ENCODE measurements at regions not wholly inside any gene's neighbourhood (a gene's known extent, or its start where the extent isn't known, plus 50 kb on each side); places are given as distances from the start of the nearest gene placed in this dataset.
"Not testable (repeated sequence)": the region's sequence is repeated elsewhere in the genome, so short reads cannot be mapped to it uniquely, and the experiment has no call there.

DNA sequence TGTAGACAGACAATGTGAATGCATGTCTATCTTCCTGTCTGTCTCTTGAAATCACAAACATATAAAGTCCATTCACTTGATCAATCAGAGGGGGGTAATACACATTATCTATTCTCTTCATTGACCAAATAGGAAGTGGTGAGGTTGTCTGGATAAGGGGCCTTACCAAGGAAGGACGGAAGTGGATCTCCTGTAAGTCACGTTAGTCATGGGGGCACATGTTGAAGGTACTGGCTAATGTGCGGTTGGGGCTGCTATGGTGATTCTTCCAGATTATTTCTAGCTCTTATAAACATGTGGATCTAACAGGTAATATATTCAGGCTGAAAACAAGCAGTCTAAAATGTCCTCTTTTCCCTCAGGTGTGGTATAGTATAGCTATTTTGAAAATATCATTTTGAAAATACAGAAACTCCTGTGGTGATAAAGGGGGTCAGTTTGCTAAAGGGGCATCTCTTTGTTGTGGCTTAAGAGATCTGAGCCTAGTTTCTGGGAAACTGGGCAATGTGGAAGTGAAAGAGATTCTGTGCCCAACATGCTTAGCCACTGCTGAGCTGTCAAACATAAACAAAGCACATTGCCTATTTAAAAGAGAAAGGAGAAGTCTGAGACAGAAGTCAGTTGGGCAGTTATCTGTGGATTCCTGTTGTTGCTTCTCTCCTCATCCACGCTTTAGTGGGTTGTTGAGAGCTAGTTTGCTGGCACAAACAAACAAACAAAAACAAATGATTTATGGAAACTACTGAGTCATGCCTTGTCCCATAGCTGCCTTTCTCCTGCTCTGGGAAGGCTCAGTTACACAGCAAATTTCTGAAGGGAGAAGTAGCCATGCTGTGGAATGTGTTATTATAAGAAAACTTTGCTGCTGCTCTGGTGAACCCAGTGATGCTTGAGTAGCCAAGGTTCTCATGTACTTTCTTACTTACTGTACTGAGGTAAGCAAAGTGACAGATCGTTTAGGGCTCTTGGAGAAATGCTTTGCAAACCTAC, 166.9 kb downstream of the HLX start:
- no peak overlapping the region for H3K27ac ChIP-seq
- no peak overlapping the region for H3K4me3 ChIP-seq
- H3K27me3 ChIP-seq: no peaks in the 10 kb centered on the region
- peaks cover 0 to 10% (median 3%) of the 10 kb centered on the region in 4 donors for H3K4me1 ChIP-seq
- DNase-seq: no peak
- no peaks in the 10 kb centered on the region for H3K36me3 ChIP-seq
- TF ChIP-seq CTCF (IDR thresholded peaks at IDR 0.05): no peak
- intact Hi-C loops (cut with DNase I; ENCODE audit: low total_unique reads): no loop called here
- peaks cover 0 to 9% (median 0%) of the 10 kb centered on the region in 3 donors for H3K9me3 ChIP-seq

- H3K27me3 ChIP-seq: not testable (repeated sequence)
These were observed 172.1 kb downstream of the HLX start for GRCh38 chr1:221051391-221051790.

DNA sequence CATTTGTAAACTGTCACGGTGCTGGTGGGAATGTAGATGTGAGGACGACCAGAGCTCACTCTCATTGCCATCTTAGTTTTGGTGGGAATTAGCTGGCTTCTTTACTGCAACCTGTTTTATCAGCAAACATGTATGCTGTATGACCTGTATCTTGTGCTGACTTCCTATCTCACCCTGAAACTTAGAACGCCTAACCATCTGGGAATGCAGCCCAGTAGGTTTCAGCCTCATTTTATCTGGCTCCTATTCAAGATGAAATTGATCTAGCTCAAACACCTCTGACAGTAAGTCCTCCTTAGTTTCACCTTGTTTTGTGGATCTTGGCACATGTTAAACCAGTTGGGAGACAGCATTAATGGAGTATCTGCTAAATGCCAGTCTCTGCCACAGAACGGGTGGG, 174.6 kb downstream of the HLX start:
- no peak for TF ChIP-seq CTCF (IDR thresholded peaks at IDR 0.05)
- Histone ChIP-seq H3K4me1 (no peaks in the 10 kb centered on the region), H3K36me3 (no peaks in the 10 kb centered on the region), H3K27me3 (no peaks in the 10 kb centered on the region), H3K9me3 (peaks cover 0 to 18% (median 0%) of the 10 kb centered on the region in 3 donors), H3K27ac (no peak overlapping the region), H3K4me3 (no peak overlapping the region)
- no peak for DNase-seq
- intact Hi-C loops (cut with DNase I; ENCODE audit: low total_unique reads): no loop called here

More at GRCh38 chr1:221051391-221051790, 172.1 kb downstream of the HLX start:
- H3K9me3 ChIP-seq: peaks cover 0 to 18% (median 0%) of the 10 kb centered on the region in 3 donors
- H3K36me3 ChIP-seq; H3K27ac ChIP-seq; H3K4me1 ChIP-seq; DNase-seq; H3K4me3 ChIP-seq; intact Hi-C loops (cut with DNase I; ENCODE audit: low total_unique reads): not testable (repeated sequence)

- Histone ChIP-seq H3K9me3 (no peaks in the 10 kb centered on the region), H3K27me3 (no peaks in the 10 kb centered on the region), H3K4me3 (no peak overlapping the region), H3K4me1 (no peaks in the 10 kb centered on the region), H3K27ac (no peak overlapping the region), H3K36me3 (no peaks in the 10 kb centered on the region)
- DNase-seq: no peak
- intact Hi-C loops (cut with DNase I; ENCODE audit: low total_unique reads): no loop called here
- TF ChIP-seq CTCF (IDR thresholded peaks at IDR 0.05): no peak
These were observed 180.3 kb downstream of the HLX start for GRCh38 chr1:221059506-221059905.

DNA sequence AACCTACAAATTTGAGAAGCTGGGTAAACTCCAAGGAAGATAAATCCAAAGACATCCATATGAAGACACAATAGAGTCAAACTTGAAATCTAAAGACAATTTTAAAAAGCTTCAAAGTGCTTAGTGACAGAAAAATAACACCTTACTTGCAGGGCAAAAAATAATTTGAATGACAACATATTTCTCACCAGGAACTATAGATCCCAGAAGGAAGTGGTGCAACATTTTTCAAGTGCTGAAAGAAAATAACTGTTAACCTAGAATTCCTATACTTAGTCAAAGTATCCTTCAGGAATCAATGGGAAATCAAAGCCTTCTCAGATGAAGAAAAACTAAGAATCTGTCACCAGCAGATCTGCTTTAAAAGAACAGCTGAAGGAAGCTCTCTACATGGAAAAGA, 184.4 kb downstream of the HLX start:
- H3K36me3 ChIP-seq: no peaks in the 10 kb centered on the region
- no peak overlapping the region for H3K27ac ChIP-seq
- no peak for DNase-seq
- H3K4me3 ChIP-seq: no peak overlapping the region
- H3K9me3 ChIP-seq: no peaks in the 10 kb centered on the region
- no peak for TF ChIP-seq CTCF (IDR thresholded peaks at IDR 0.05)
- no peaks in the 10 kb centered on the region for H3K27me3 ChIP-seq
- intact Hi-C loops (cut with DNase I; ENCODE audit: low total_unique reads): no loop called here
- peaks cover 0 to 6% (median 2%) of the 10 kb centered on the region in 4 donors for H3K4me1 ChIP-seq

- H3K27me3 ChIP-seq: no peaks in the 10 kb centered on the region
- H3K4me3 ChIP-seq: no peak overlapping the region
- intact Hi-C loops (cut with DNase I; ENCODE audit: low total_unique reads): no loop called here
- H3K27ac ChIP-seq: no peak overlapping the region
- TF ChIP-seq CTCF (IDR thresholded peaks at IDR 0.05): no peak
- no peaks in the 10 kb centered on the region for H3K36me3 ChIP-seq
- peaks cover 0 to 6% (median 2%) of the 10 kb centered on the region in 4 donors for H3K4me1 ChIP-seq
- DNase-seq: no peak
- H3K9me3 ChIP-seq: no peaks in the 10 kb centered on the region
These were observed 187.2 kb downstream of the HLX start for GRCh38 chr1:221066351-221067001.
